Panc1 (cell line): ENCODE measurements at regions not wholly inside any gene's neighbourhood (a gene's known extent, or its start where the extent isn't known, plus 50 kb on each side); places are given as distances from the start of the nearest gene placed in this dataset.

Experiments used
- ATAC-seq: fragments of 200-7000 bp; cut with Tn5 transposase; 2 replicates; pipeline ENCODE4 v1.9.1; 2020; ENCODE audit warnings: mild to moderate bottlenecking, moderate library complexity
- BruUV-seq: library from RNA; stranded (reverse); fragments of 400-500 nt; replicated peaks from 2 replicates; lab custom pipeline; 2021; lab: Mats Ljungman, UMichigan
- CTCF ChIA-PET: fragments of 300-600 bp; sonication (Branson Sonifier 250); formaldehyde crosslinking; loops from one replicate; lab custom pipeline; 2022; ENCODE audit warnings: antibody characterized with exemption; lab: Charles Lee
- POLR2A ChIA-PET: fragments of 300-600 bp; sonication (Branson Sonifier 250); formaldehyde crosslinking; loops from one replicate; lab custom pipeline; 2022; ENCODE audit warnings: antibody characterized with exemption; lab: Charles Lee
- DNase-seq: peaks from one replicate; pipeline ENCODE4 v3.0.0-alpha.2; 2010; ENCODE audit warnings: low read depth, low spot score
- H3K27ac ChIP-seq: 2 replicates; pipeline ENCODE4 v1.5.1; 2011; ENCODE audit warnings: mild to moderate bottlenecking, low read length, inconsistent platforms
- H3K27me3 ChIP-seq: fragments of 200-500 bp; sonication (Bioruptor generic); 2 replicates; pipeline ENCODE4 v1.6.0; 2014; ENCODE audit warnings: low read length, inconsistent platforms; ENCODE audit not compliant: control insufficient read depth, insufficient read depth
- H3K36me3 ChIP-seq: fragments of 200-500 bp; sonication (Bioruptor generic); 2 replicates; pipeline ENCODE4 v1.5.1; 2014; ENCODE audit warnings: inconsistent platforms, mild to moderate bottlenecking, low read length, moderate library complexity; ENCODE audit not compliant: control insufficient read depth, insufficient read depth
- H3K4me1 ChIP-seq: 2 replicates; pipeline ENCODE4 v1.5.1; 2011; ENCODE audit warnings: inconsistent platforms, mild to moderate bottlenecking, low read length, moderate library complexity; ENCODE audit not compliant: control insufficient read depth, insufficient read depth
- H3K4me3 ChIP-seq, 2 experiments: 2 replicates each; pipeline ENCODE4 v1.5.1; 2011 to 2012; ENCODE audit warnings: low read depth in 2 of 2, low read length in 2 of 2, mild to moderate bottlenecking in 2 of 2, inconsistent platforms in 1 of 2, moderate library complexity in 1 of 2
- H3K9me3 ChIP-seq: fragments of 200-500 bp; sonication (Bioruptor generic); 2 replicates; pipeline ENCODE4 v1.5.1; 2014; ENCODE audit warnings: low read depth, mild to moderate bottlenecking, inconsistent platforms, low read length, moderate library complexity; ENCODE audit not compliant: control insufficient read depth, insufficient read depth
- POLR2AphosphoS5 ChIP-seq: IDR thresholded peaks from 2 replicates; pipeline ENCODE4 v1.6.1; 2012; ENCODE audit warnings: mild to moderate bottlenecking, low read depth, low read length, moderate library complexity
- REST ChIP-seq, 2 experiments: IDR thresholded peaks; 2 replicates each; pipeline ENCODE4 v1.6.1; 2011 to 2012; ENCODE audit warnings: low read depth in 2 of 2, control low read depth in 1 of 2, low read length in 1 of 2, mild to moderate bottlenecking in 1 of 2, moderate library complexity in 1 of 2; ENCODE audit not compliant: insufficient read depth in 1 of 2
- SIN3A ChIP-seq: IDR thresholded peaks from 2 replicates; pipeline ENCODE4 v1.6.1; 2012; ENCODE audit warnings: low read depth, mild to moderate bottlenecking, low read length, moderate library complexity, borderline replicate concordance; ENCODE audit not compliant: insufficient read depth
- TCF7L2 ChIP-seq: IDR thresholded peaks from 2 replicates; pipeline ENCODE4 v1.6.1; 2011; ENCODE audit warnings: mild to moderate bottlenecking, low read depth, low read length, inconsistent platforms
- in situ Hi-C: cut with HindIII; loops from 2 replicates; pipeline ENCODE4 v1.10.0; 2016; ENCODE audit warnings: low sequenced_read_pairs, low pct_unique_long_range_greater_than_20kb
- intact Hi-C: fragments of 100-400 bp; cut with micrococcal nuclease; formaldehyde crosslinking; loops from one replicate; pipeline ENCODE4 v1.10.0; 2022; ENCODE audit not compliant: unreplicated experiment
- TF ChIP-seq, protein P1 (sequence below): fragments of 450-650 bp; IDR thresholded peaks from 2 replicates; pipeline ENCODE4 v1.5.1; 2017; ENCODE audit warnings: mild to moderate bottlenecking

DNA sequence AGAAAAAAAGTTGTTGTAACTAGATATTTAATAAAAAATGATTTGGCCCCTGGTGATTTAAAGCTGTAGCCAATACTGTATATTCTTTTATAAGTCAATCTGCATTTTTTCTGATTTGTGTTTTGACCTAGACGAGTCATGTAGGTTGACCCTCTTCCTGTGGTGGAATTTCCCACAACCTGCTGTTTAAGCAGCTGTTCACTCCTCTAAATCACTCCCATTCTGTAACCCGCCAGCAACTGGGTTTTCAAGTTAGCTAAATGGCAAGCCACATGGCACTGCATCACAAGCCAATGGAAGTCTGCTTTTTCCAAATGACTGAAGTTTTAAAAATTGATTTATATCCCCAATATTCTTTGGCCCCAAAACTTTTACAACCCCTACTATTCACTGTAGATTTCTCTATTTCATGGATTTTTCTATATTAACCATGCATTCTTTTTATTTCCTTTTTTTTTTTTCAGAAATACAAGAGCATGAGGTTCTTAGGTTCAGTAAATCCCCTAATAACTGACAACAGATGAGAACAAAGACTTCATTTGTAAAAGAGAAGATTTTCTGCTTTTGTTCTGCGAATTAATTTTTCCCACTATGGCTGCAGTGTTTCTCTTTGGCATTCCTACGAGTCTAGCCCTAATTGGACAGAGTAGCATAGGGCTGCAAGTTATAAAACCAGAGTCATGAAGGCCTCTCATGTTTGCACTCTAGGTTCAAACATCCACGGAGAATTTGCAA, 184.5 kb upstream of the TLE4 start:
- TF ChIP-seq TCF7L2 (no peak), REST (IDR thresholded peaks at IDR 0.05; ENCODE audit: insufficient read depth in 1 of 2, low read depth in 2 of 2, low read length in 1 of 2) (no peak), POLR2AphosphoS5 (no peak), SIN3A (no peak)
- TF ChIP-seq, protein P1, sequence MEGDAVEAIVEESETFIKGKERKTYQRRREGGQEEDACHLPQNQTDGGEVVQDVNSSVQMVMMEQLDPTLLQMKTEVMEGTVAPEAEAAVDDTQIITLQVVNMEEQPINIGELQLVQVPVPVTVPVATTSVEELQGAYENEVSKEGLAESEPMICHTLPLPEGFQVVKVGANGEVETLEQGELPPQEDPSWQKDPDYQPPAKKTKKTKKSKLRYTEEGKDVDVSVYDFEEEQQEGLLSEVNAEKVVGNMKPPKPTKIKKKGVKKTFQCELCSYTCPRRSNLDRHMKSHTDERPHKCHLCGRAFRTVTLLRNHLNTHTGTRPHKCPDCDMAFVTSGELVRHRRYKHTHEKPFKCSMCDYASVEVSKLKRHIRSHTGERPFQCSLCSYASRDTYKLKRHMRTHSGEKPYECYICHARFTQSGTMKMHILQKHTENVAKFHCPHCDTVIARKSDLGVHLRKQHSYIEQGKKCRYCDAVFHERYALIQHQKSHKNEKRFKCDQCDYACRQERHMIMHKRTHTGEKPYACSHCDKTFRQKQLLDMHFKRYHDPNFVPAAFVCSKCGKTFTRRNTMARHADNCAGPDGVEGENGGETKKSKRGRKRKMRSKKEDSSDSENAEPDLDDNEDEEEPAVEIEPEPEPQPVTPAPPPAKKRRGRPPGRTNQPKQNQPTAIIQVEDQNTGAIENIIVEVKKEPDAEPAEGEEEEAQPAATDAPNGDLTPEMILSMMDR = no peak
- BruUV-seq = no TSS peak
- ChIA-PET CTCF (no interaction called here), POLR2A (no interaction called here)
- Histone ChIP-seq H3K4me1 (no peaks in the 10 kb centered on the region), H3K27me3 (no peaks in the 10 kb centered on the region), H3K4me3 (no peak overlapping the region), H3K9me3 (no peaks in the 10 kb centered on the region), H3K36me3 (no peaks in the 10 kb centered on the region), H3K27ac (no peak overlapping the region)
- intact Hi-C loops (no loop called here), in situ Hi-C loops (no loop called here)
- no peak for ATAC-seq
- no peak for DNase-seq

- Histone ChIP-seq H3K4me3 (no peak overlapping the region), H3K4me1 (no peaks in the 10 kb centered on the region), H3K36me3 (no peaks in the 10 kb centered on the region), H3K9me3 (no peaks in the 10 kb centered on the region), H3K27me3 (no peaks in the 10 kb centered on the region), H3K27ac (no peak overlapping the region)
- no peak for TF ChIP-seq POLR2AphosphoS5
- TF ChIP-seq, protein P1 = no peak
- TF ChIP-seq TCF7L2 = no peak
- TF ChIP-seq REST (IDR thresholded peaks at IDR 0.05; ENCODE audit: insufficient read depth in 1 of 2, low read depth in 2 of 2, low read length in 1 of 2) = no peak
- TF ChIP-seq SIN3A = no peak
- no TSS peak for BruUV-seq
- no peak for ATAC-seq
- intact Hi-C loops (no loop called here), in situ Hi-C loops (no loop called here)
- ChIA-PET POLR2A (no interaction called here), CTCF (no interaction called here)
- no peak for DNase-seq
Observed at GRCh38 chr9:79390077-79390698, 181.6 kb upstream of the TLE4 start.
